GM12865 (cell line): ENCODE measurements at regions not wholly inside any gene's neighbourhood (a gene's known extent, or its start where the extent isn't known, plus 50 kb on each side); places are given as distances from the start of the nearest gene placed in this dataset.
A peak's percentile ranks its signal among the peaks of the same experiment; 100 is the strongest.

Source experiments
- DNase-seq: peaks from one replicate; pipeline ENCODE4 v3.0.0; 2010; ENCODE audit warnings: low read depth
- H3K4me3 ChIP-seq: 2 replicates; pipeline ENCODE4 v1.5.1; 2011; ENCODE audit warnings: mild to moderate bottlenecking, low read depth, low read length, control low read depth
- CTCF ChIP-seq: IDR thresholded peaks from 2 replicates; pipeline ENCODE4 v1.5.1; 2011; ENCODE audit warnings: low read length, control low read depth, low read depth, inconsistent platforms; ENCODE audit not compliant: insufficient read depth; ENCODE audit errors: missing control alignments

GRCh38 chr9:29875547-29875946 lies 2302.3 kb upstream of the C9orf72 start:
- DNase-seq = no peak
- TF ChIP-seq CTCF = no peak
- H3K4me3 ChIP-seq = no peak overlapping the region

DNA sequence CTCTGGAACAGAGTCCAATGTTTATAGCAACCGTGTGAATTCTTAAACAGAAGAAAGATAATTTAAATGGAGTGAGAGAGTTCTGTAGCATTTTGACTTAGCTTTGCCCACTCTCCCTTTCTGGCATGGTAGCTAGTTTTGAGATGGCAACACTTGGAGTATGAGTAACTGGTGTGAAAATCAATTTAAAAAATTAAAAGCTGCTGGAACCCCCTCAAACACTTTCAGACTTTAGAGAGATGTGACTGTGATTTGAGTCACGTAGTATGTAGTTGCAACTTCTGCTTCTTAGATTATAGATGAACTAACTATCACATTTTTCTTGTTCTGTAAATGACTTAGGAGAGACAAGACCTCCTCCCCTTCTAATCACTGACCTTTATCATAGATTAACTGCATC lies 2309.5 kb upstream of the C9orf72 start:
- TF ChIP-seq CTCF = no peak
- H3K4me3 ChIP-seq = no peak overlapping the region
- DNase-seq = no peak

DNA sequence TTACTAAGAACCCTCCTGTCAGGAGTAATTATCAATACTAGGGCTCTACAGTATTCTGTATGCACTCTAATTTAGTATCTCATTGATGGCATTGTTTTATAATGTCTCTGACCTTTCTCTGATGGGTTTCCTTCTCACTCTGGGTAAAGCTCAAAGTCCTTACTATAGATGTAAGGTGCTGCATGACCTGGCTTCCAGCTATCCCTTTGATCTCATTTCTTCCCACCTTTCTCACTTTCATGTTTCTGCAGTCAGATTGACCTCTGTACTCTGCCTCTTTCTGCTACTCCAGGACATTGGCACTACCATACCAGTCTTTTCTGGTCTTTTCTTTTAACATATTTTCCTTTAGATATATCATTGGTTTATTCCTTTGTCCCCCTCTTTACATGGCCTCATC lies 2332.8 kb upstream of the C9orf72 start:
- no peak for DNase-seq
- H3K4me3 ChIP-seq = no peak overlapping the region
- no peak for TF ChIP-seq CTCF

DNA sequence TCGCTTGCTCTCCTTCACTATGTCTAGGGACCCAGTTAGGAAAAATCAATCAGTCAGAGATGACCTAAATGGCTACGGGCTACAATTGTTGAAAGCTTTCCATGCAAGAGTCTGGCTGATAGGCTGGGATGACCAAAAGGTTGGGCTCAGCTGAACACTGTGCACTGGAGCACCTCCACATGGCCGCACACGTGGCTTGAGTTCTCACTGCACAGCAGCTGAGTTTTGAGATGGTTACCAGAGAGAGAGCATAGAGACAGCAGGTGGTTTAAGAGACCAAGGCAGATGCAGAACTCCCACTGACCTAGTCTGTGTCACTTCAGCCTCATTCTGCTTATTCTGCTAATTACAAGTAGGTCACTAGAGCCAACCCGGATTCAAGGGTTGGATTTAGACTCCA lies 2354.8 kb upstream of the C9orf72 start:
- H3K4me3 ChIP-seq = no peak overlapping the region
- DNase-seq = no peak
- TF ChIP-seq CTCF = no peak

- H3K4me3 ChIP-seq = no peak overlapping the region
- DNase-seq = peak; percentile 0
- TF ChIP-seq CTCF = no peak
Measured at GRCh38 chr9:29939559-29939958, 2366.3 kb upstream of the C9orf72 start.

GRCh38 chr9:29945012-29945411 lies 2371.7 kb upstream of the C9orf72 start:
- H3K4me3 ChIP-seq = no peak overlapping the region
- no peak for TF ChIP-seq CTCF
- no peak for DNase-seq

- no peak for DNase-seq
- no peak overlapping the region for H3K4me3 ChIP-seq
- no peak for TF ChIP-seq CTCF
Measured at GRCh38 chr9:29958469-29958868, 2385.2 kb upstream of the C9orf72 start.
